ENCODE measurements at regions not wholly inside any gene's neighbourhood (a gene's known extent, or its start where the extent isn't known, plus 50 kb on each side); places are given as distances from the start of the nearest gene placed in this dataset.

GRCh38 chr12:69045430-69045829 lies 112.5 kb upstream of the CPM start (continued):
- TF ChIP-seq, protein P1, sequence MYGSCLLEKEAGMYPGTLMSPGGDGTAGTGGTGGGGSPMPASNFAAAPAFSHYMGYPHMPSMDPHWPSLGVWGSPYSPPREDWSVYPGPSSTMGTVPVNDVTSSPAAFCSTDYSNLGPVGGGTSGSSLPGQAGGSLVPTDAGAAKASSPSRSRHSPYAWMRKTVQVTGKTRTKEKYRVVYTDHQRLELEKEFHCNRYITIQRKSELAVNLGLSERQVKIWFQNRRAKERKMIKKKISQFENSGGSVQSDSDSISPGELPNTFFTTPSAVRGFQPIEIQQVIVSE (CRISPR knock-in tag; IDR thresholded peaks at IDR 0.05; ENCODE audit: borderline replicate concordance): no peak
- TF ChIP-seq HMGXB4 (CRISPR knock-in tag; IDR thresholded peaks at IDR 0.05) (no peak), NR2C2 (CRISPR knock-in tag; IDR thresholded peaks at IDR 0.05) (no peak)

- no peaks in the 10 kb centered on the region for H3K36me3 Mint-ChIP-seq
- peaks cover 10% of the 10 kb centered on the region for H3K27me3 Mint-ChIP-seq (ENCODE audit: low read depth)
- CTCF ChIA-PET: no interaction called here
- POLR2A ChIA-PET: no interaction called here
- H3K9me3 Mint-ChIP-seq: peaks cover 16% of the 10 kb centered on the region
- no peak for DNase-seq (ENCODE audit: low spot score)
- H3K4me3 Mint-ChIP-seq: no peak overlapping the region
- ATAC-seq: no peak
- H3K4me1 Mint-ChIP-seq: peaks cover 13% of the 10 kb centered on the region
- no peak overlapping the region for H3K27ac Mint-ChIP-seq
- TF ChIP-seq HMGA2 (CRISPR knock-in tag; IDR thresholded peaks at IDR 0.05) (no peak), NR3C1 (CRISPR knock-in tag; conservative IDR thresholded peaks at IDR 0.05; ENCODE audit: low read depth) (no peak), IRF1 (CRISPR knock-in tag; IDR thresholded peaks at IDR 0.05) (no peak), NR2C2 (CRISPR knock-in tag; IDR thresholded peaks at IDR 0.05) (no peak)
Observed at GRCh38 chr12:69046363-69046762, 113.4 kb upstream of the CPM start.

DNA sequence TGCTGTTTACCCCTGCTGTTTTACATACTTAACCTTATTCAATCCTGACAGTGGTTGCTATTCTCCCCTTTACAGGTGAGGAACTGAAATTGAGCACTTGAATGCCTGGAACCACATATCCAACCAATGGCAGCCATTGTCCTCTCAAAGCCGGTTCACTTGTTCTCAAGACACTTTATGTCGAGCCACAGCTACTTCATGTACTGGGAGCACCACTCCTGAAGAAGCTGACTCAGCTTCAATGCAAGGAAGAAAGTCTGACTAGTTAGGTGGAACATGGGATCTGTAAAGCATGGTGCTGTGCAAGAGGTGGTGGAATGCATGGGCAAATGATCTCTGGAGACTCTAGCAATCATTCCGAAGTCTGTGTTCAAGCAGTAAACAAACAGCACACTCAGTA lies 113.9 kb upstream of the CPM start:
- H3K4me1 Mint-ChIP-seq: peaks cover 13% of the 10 kb centered on the region
- no peak overlapping the region for H3K4me3 Mint-ChIP-seq
- peaks cover 20% of the 10 kb centered on the region for H3K9me3 Mint-ChIP-seq
- peaks cover 10% of the 10 kb centered on the region for H3K27me3 Mint-ChIP-seq (ENCODE audit: low read depth)
- DNase-seq (ENCODE audit: low spot score) (no peak), ATAC-seq (peak; percentile 53)
- POLR2A ChIA-PET: interaction anchor here (0.6 kb wide), 1 partner anchor 701 kb away, joined by 3 read pairs; no protein-coding TSS in a partner anchor
- no peaks in the 10 kb centered on the region for H3K36me3 Mint-ChIP-seq
- H3K27ac Mint-ChIP-seq: no peak overlapping the region
- CTCF ChIA-PET: no interaction called here
- TF ChIP-seq AR (CRISPR knock-in tag; IDR thresholded peaks at IDR 0.05) (no peak), ATF3 (CRISPR knock-in tag; conservative IDR thresholded peaks at IDR 0.05) (no peak), FOXK1 (CRISPR knock-in tag; IDR thresholded peaks at IDR 0.05) (no peak), ZNF416 (CRISPR knock-in tag; IDR thresholded peaks at IDR 0.05) (no peak), ZNF671 (CRISPR knock-in tag; IDR thresholded peaks at IDR 0.05) (no peak), ZNF121 (CRISPR knock-in tag; IDR thresholded peaks at IDR 0.05) (no peak), FOXP1 (CRISPR knock-in tag; IDR thresholded peaks at IDR 0.05; ENCODE audit: borderline replicate concordance) (no peak), RORB (CRISPR knock-in tag; IDR thresholded peaks at IDR 0.05) (no peak), E2F1 (CRISPR knock-in tag; IDR thresholded peaks at IDR 0.05) (no peak), MYBL2 (CRISPR knock-in tag; IDR thresholded peaks at IDR 0.05) (no peak), SP1 (CRISPR knock-in tag; conservative IDR thresholded peaks at IDR 0.05) (no peak)
- TF ChIP-seq, protein P2, sequence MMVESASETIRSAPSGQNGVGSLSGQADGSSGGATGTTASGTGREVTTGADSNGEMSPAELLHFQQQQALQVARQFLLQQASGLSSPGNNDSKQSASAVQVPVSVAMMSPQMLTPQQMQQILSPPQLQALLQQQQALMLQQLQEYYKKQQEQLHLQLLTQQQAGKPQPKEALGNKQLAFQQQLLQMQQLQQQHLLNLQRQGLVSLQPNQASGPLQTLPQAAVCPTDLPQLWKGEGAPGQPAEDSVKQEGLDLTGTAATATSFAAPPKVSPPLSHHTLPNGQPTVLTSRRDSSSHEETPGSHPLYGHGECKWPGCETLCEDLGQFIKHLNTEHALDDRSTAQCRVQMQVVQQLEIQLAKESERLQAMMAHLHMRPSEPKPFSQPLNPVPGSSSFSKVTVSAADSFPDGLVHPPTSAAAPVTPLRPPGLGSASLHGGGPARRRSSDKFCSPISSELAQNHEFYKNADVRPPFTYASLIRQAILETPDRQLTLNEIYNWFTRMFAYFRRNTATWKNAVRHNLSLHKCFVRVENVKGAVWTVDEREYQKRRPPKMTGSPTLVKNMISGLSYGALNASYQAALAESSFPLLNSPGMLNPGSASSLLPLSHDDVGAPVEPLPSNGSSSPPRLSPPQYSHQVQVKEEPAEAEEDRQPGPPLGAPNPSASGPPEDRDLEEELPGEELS (CRISPR knock-in tag; IDR thresholded peaks at IDR 0.05): no peak
- TF ChIP-seq, protein P3, sequence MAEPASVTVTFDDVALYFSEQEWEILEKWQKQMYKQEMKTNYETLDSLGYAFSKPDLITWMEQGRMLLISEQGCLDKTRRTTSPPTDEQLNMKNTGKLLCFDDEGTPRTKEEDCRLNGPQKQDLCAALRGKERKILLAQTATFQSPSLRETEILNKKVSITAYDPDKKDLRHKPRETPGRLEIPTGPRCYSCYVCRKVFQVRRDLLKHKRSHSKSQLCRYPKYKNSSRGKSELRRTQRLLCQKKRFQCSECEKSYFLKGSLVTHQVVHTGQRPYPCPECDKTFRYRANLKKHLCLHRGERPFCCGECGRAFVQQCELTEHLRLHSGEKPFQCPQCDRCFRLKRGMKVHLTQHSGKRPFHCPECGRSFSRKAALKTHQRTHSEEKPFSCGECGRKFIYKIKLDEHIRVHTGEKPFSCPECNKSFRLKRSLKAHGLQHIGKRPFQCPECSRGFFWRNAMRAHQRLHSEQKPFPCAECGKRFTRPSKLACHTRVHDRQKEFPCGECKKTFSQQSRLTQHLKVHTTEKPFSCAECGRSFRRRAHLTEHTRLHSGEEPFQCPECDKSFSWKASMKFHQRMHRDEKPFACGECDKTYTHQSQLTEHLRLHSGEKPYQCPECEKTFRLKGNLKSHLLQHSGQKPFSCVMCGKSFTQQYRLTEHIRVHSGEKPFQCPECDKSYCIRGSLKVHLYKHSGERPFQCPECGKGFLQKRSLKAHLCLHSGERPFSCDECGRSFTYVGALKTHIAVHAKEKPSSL (CRISPR knock-in tag; conservative IDR thresholded peaks at IDR 0.05): no peak
